Transverse colon (tissue), 3 donors: ENCODE measurements at regions not wholly inside any gene's neighbourhood (a gene's known extent, or its start where the extent isn't known, plus 50 kb on each side); places are given as distances from the start of the nearest gene placed in this dataset.

Source experiments
- EP300 ChIP-seq: sonication (generic); formaldehyde crosslinking; IDR thresholded peaks from one replicate; pipeline ENCODE4 v1.6.1; 2017; ENCODE audit warnings: antibody characterized with exemption, low read depth
- POLR2A ChIP-seq: fragments of 450-650 bp; IDR thresholded peaks from one replicate; pipeline ENCODE4 v1.6.1; 2016; ENCODE audit warnings: antibody characterized with exemption, mild to moderate bottlenecking, moderate library complexity
- TF ChIP-seq, protein P1 (sequence below), 5 experiments: fragments of 200-600 bp in 3 of 5; fragments of 450-650 bp in 2 of 5; sonication (generic) in 3 of 5; IDR thresholded peaks; 1 replicate in 2 of 5; 2 replicates in 3 of 5; pipeline ENCODE4 v1.5.1; 2016 to 2017; ENCODE audit warnings: antibody characterized with exemption in 5 of 5, inconsistent platforms in 3 of 5, mild to moderate bottlenecking in 2 of 5, moderate library complexity in 1 of 5

DNA sequence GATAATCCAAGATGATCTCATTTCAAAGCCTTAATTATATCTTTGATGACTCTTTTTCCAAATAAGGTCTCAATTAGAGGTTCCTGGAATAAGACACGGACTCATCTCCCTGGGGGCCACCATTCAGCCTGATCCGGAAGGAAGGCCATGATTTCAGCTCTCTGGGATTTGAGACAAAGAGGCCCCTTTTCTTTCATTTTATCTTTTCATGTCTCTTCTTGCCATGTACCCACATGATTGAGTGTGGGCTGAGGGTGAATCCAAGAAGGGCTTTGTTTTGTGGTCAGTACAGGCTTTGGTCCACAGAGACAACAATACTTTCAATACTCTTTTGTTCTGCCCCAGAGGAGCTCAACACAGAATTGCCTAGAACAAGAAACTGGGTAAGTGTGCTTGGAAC is 261.2 kb downstream of the TRIML1 start:
- TF ChIP-seq, protein P1, sequence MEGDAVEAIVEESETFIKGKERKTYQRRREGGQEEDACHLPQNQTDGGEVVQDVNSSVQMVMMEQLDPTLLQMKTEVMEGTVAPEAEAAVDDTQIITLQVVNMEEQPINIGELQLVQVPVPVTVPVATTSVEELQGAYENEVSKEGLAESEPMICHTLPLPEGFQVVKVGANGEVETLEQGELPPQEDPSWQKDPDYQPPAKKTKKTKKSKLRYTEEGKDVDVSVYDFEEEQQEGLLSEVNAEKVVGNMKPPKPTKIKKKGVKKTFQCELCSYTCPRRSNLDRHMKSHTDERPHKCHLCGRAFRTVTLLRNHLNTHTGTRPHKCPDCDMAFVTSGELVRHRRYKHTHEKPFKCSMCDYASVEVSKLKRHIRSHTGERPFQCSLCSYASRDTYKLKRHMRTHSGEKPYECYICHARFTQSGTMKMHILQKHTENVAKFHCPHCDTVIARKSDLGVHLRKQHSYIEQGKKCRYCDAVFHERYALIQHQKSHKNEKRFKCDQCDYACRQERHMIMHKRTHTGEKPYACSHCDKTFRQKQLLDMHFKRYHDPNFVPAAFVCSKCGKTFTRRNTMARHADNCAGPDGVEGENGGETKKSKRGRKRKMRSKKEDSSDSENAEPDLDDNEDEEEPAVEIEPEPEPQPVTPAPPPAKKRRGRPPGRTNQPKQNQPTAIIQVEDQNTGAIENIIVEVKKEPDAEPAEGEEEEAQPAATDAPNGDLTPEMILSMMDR (IDR thresholded peaks at IDR 0.05): no peak
- no peak for TF ChIP-seq POLR2A
- no peak for TF ChIP-seq EP300
